ENCODE measurements at regions not wholly inside any gene's neighbourhood (a gene's known extent, or its start where the extent isn't known, plus 50 kb on each side); places are given as distances from the start of the nearest gene placed in this dataset.

DNA sequence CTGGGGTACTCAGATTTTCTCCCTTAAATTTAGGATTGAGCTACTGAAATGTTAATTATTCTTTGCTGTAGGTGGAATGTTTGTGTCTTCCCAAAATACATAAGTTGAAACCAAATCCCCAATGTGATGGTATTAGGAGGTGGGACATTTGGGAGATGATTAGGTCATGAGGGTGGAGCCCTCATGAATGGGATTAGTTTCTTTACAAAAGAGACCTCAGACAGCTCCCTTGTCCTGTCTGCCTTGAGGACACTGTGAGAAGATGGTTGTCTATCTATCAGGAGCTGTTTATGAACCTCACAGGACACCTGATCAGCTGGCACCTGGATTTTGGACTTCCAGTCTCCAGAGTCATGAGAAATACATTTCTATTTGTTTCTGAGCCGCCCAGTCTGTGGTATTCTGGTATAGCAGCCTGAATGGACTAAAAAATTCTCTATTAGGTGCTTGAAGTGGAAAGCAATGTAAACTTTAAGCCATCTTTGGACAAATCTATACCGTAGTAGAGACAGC lies 99.2 kb upstream of the UXS1 start:
- POLR2A ChIA-PET = no interaction called here
- TF ChIP-seq SP1 (CRISPR knock-in tag; conservative IDR thresholded peaks at IDR 0.05) = no peak
- no peak for TF ChIP-seq ZNF396 (CRISPR knock-in tag; IDR thresholded peaks at IDR 0.05; ENCODE audit: borderline replicate concordance)
- no peak for TF ChIP-seq ZBTB21 (CRISPR knock-in tag; IDR thresholded peaks at IDR 0.05; ENCODE audit: borderline replicate concordance)
- no peak for TF ChIP-seq ZNF263 (CRISPR knock-in tag; IDR thresholded peaks at IDR 0.05; ENCODE audit: low read depth)
- no peak for TF ChIP-seq ZBTB43 (CRISPR knock-in tag; IDR thresholded peaks at IDR 0.05)
- TF ChIP-seq E2F5 (CRISPR knock-in tag; IDR thresholded peaks at IDR 0.05) = no peak
- no peak for TF ChIP-seq IRF2 (CRISPR knock-in tag; IDR thresholded peaks at IDR 0.05; ENCODE audit: borderline replicate concordance, low read depth)
- TF ChIP-seq, protein P1, sequence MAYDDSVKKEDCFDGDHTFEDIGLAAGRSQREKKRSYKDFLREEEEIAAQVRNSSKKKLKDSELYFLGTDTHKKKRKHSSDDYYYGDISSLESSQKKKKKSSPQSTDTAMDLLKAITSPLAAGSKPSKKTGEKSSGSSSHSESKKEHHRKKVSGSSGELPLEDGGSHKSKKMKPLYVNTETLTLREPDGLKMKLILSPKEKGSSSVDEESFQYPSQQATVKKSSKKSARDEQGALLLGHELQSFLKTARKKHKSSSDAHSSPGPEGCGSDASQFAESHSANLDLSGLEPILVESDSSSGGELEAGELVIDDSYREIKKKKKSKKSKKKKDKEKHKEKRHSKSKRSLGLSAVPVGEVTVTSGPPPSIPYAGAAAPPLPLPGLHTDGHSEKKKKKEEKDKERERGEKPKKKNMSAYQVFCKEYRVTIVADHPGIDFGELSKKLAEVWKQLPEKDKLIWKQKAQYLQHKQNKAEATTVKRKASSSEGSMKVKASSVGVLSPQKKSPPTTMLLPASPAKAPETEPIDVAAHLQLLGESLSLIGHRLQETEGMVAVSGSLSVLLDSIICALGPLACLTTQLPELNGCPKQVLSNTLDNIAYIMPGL (CRISPR knock-in tag; IDR thresholded peaks at IDR 0.05) = no peak
- TF ChIP-seq JUN (CRISPR knock-in tag; IDR thresholded peaks at IDR 0.05) = no peak
- TF ChIP-seq, protein P2, sequence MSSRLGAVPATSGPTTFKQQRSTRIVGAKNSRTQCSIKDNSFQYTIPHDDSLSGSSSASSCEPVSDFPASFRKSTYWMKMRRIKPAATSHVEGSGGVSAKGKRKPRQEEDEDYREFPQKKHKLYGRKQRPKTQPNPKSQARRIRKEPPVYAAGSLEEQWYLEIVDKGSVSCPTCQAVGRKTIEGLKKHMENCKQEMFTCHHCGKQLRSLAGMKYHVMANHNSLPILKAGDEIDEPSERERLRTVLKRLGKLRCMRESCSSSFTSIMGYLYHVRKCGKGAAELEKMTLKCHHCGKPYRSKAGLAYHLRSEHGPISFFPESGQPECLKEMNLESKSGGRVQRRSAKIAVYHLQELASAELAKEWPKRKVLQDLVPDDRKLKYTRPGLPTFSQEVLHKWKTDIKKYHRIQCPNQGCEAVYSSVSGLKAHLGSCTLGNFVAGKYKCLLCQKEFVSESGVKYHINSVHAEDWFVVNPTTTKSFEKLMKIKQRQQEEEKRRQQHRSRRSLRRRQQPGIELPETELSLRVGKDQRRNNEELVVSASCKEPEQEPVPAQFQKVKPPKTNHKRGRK (CRISPR knock-in tag; IDR thresholded peaks at IDR 0.05; ENCODE audit: borderline replicate concordance) = no peak
- no peak for TF ChIP-seq MYBL2 (CRISPR knock-in tag; IDR thresholded peaks at IDR 0.05)
- TF ChIP-seq CTCF (IDR thresholded peaks at IDR 0.05) = no peak
- TF ChIP-seq ZNF425 (CRISPR knock-in tag; conservative IDR thresholded peaks at IDR 0.05) = no peak
- TF ChIP-seq, protein P3, sequence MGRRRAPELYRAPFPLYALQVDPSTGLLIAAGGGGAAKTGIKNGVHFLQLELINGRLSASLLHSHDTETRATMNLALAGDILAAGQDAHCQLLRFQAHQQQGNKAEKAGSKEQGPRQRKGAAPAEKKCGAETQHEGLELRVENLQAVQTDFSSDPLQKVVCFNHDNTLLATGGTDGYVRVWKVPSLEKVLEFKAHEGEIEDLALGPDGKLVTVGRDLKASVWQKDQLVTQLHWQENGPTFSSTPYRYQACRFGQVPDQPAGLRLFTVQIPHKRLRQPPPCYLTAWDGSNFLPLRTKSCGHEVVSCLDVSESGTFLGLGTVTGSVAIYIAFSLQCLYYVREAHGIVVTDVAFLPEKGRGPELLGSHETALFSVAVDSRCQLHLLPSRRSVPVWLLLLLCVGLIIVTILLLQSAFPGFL (CRISPR knock-in tag; IDR thresholded peaks at IDR 0.05; ENCODE audit: borderline replicate concordance) = no peak
- TF ChIP-seq, protein P4, sequence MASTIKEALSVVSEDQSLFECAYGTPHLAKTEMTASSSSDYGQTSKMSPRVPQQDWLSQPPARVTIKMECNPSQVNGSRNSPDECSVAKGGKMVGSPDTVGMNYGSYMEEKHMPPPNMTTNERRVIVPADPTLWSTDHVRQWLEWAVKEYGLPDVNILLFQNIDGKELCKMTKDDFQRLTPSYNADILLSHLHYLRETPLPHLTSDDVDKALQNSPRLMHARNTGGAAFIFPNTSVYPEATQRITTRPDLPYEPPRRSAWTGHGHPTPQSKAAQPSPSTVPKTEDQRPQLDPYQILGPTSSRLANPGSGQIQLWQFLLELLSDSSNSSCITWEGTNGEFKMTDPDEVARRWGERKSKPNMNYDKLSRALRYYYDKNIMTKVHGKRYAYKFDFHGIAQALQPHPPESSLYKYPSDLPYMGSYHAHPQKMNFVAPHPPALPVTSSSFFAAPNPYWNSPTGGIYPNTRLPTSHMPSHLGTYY (CRISPR knock-in tag; IDR thresholded peaks at IDR 0.05) = no peak
- TF ChIP-seq, protein P5, sequence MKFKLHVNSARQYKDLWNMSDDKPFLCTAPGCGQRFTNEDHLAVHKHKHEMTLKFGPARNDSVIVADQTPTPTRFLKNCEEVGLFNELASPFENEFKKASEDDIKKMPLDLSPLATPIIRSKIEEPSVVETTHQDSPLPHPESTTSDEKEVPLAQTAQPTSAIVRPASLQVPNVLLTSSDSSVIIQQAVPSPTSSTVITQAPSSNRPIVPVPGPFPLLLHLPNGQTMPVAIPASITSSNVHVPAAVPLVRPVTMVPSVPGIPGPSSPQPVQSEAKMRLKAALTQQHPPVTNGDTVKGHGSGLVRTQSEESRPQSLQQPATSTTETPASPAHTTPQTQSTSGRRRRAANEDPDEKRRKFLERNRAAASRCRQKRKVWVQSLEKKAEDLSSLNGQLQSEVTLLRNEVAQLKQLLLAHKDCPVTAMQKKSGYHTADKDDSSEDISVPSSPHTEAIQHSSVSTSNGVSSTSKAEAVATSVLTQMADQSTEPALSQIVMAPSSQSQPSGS (CRISPR knock-in tag; IDR thresholded peaks at IDR 0.05; ENCODE audit: borderline replicate concordance, low read depth) = no peak
- no peak for TF ChIP-seq MXD4 (CRISPR knock-in tag; IDR thresholded peaks at IDR 0.05; ENCODE audit: borderline replicate concordance)
- no peak for TF ChIP-seq TP53 (CRISPR knock-in tag; IDR thresholded peaks at IDR 0.05)
- TF ChIP-seq SOX15 (CRISPR knock-in tag; IDR thresholded peaks at IDR 0.05) = no peak
- no peaks in the 10 kb centered on the region for H3K27me3 Mint-ChIP-seq (ENCODE audit: low read depth)
- no peak overlapping the region for H3K4me3 Mint-ChIP-seq
- no peak for ATAC-seq
- H3K36me3 Mint-ChIP-seq = no peaks in the 10 kb centered on the region
- H3K4me1 Mint-ChIP-seq = no peaks in the 10 kb centered on the region
- no peak overlapping the region for H3K27ac Mint-ChIP-seq
- H3K9me3 Mint-ChIP-seq = no peaks in the 10 kb centered on the region
- CTCF ChIA-PET = no interaction called here
- DNase-seq (ENCODE audit: low spot score) = no peak
